ENCODE measurements at regions not wholly inside any gene's neighbourhood (a gene's known extent, or its start where the extent isn't known, plus 50 kb on each side); places are given as distances from the start of the nearest gene placed in this dataset.

DNA sequence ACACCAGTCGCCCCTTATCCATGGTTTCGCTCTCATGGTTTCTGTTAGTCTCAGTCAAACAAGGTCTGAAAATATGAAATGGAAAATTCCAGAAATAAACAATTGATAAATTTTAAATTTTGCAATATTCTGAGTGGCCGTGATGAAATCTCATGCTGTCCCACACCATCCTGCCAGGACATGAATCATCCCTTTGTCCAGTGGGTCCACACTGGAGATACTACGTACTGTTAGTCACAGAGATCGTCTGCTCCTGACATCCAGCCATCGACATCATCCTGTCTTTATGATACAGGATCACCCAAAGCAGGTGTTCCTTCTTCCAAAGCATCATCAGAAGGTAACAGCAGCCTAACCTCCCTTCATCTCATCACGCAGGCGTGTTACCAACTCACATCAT, 76.5 kb upstream of the MSX1 start (continued):
- TF ChIP-seq, protein P1, sequence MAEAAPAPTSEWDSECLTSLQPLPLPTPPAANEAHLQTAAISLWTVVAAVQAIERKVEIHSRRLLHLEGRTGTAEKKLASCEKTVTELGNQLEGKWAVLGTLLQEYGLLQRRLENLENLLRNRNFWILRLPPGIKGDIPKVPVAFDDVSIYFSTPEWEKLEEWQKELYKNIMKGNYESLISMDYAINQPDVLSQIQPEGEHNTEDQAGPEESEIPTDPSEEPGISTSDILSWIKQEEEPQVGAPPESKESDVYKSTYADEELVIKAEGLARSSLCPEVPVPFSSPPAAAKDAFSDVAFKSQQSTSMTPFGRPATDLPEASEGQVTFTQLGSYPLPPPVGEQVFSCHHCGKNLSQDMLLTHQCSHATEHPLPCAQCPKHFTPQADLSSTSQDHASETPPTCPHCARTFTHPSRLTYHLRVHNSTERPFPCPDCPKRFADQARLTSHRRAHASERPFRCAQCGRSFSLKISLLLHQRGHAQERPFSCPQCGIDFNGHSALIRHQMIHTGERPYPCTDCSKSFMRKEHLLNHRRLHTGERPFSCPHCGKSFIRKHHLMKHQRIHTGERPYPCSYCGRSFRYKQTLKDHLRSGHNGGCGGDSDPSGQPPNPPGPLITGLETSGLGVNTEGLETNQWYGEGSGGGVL (tag by site-specific recombination; IDR thresholded peaks at IDR 0.05): no peak
- no peak for TF ChIP-seq GLIS2 (tag by site-specific recombination; IDR thresholded peaks at IDR 0.05)

DNA sequence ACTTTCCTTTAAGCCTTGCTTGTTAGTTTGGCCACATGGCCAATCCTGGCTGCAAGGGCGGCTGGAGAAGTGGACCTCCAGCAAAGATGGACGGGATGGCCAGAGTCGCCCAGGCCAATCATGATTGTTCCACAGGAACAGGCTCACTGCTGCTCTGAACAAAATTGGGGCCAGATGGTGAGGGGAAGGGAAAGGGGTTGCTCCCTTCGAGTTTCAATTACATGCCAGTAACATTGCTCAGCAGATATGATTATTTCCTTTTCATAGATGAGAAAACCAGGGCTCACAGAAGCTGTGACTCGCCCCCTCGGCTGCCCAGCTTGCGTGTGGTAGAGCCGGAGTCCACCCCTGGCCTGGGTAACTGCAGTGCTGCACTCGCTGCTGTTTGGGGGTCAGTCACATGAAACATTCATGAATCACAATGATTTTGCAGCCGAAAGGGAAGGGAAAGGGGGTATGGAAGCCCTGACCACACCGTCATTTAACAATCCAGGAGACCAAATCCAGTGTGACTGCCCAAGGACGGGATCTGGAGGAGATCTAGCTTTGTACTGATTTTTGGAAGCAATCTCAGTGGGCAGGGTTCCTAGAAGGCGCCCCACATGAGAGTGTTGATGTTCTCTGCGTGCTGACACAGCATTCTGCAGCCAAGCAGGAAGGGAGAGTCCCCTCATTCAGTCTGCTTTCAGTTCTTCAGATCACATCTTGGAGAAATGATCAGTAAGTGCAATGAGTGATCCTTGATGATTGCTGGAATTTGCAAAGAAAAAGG, 77.3 kb upstream of the MSX1 start:
- ChIA-PET POLR2A (no interaction called here), CTCF (interaction anchor here (1.1 kb wide), 1 partner anchor 125 kb away, joined by 3 read pairs; no protein-coding TSS in a partner anchor)
- Histone ChIP-seq H3K4me3 (ENCODE audit: low read depth, low read length) (no peak overlapping the region), H3K4me1 (ENCODE audit: control insufficient read depth, insufficient read depth, low read length) (no peaks in the 10 kb centered on the region), H3K9me3 (ENCODE audit: control insufficient read depth, insufficient read depth, low read depth, low read length) (no peaks in the 10 kb centered on the region), H3K36me3 (ENCODE audit: control insufficient read depth in 2 of 2, insufficient read depth in 1 of 2, low read length in 2 of 2) (no peaks in the 10 kb centered on the region), H3K27ac (ENCODE audit: extremely low read depth, low read depth, low read length) (no peak overlapping the region)
- no peak for TF ChIP-seq SALL2 (tag by site-specific recombination; IDR thresholded peaks at IDR 0.05; ENCODE audit: borderline replicate concordance)

DNA sequence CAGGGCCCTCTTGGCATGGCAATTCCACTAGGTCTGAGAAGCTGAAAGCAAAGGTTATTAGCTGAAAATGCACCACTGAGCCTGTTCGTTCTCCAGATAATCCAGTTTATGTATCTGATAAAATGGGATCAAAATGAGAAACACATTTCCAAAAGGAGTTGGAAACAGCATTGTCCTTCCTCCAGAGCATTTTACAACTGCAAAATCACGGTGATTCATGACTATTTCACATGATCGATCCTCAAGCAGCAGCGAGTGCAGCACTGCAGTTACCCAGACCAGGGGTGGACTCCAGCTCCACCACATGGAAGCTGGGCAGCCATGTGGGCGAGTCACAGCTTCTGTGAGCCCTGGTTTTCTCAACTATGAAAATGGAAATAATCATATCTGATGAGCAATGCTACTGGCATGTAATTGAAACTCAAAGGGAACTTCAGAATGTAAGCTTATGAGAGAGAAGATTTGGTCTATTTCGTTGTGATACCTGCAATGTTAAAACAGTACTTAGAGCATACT, 78.7 kb upstream of the MSX1 start:
- CTCF ChIA-PET: interaction anchor here (0.6 kb wide), 1 partner anchor 586 kb away, joined by 3 read pairs; no protein-coding TSS in a partner anchor
- Histone ChIP-seq H3K36me3 (ENCODE audit: control insufficient read depth in 2 of 2, insufficient read depth in 1 of 2, low read length in 2 of 2) (no peaks in the 10 kb centered on the region), H3K4me1 (ENCODE audit: control insufficient read depth, insufficient read depth, low read length) (no peaks in the 10 kb centered on the region), H3K27ac (ENCODE audit: extremely low read depth, low read depth, low read length) (no peak overlapping the region), H3K4me3 (ENCODE audit: low read depth, low read length) (no peak overlapping the region), H3K9me3 (ENCODE audit: control insufficient read depth, insufficient read depth, low read depth, low read length) (no peaks in the 10 kb centered on the region)
- TF ChIP-seq BCL11B (tag by site-specific recombination; IDR thresholded peaks at IDR 0.05; ENCODE audit: low read depth) (no peak), ZNF664 (tag by site-specific recombination; IDR thresholded peaks at IDR 0.05) (0 out of 2 replicates have a peak, but pooled peaks have one; percentile 33), ZNF311 (tag by site-specific recombination; IDR thresholded peaks at IDR 0.05; ENCODE audit: borderline replicate concordance) (no peak), SETDB1 (IDR thresholded peaks at IDR 0.05; ENCODE audit: insufficient read length, low read length) (no peak), ZNF157 (tag by site-specific recombination; IDR thresholded peaks at IDR 0.05) (no peak), ZBTB20 (tag by site-specific recombination; IDR thresholded peaks at IDR 0.05) (no peak)
- TF ChIP-seq, protein P2, sequence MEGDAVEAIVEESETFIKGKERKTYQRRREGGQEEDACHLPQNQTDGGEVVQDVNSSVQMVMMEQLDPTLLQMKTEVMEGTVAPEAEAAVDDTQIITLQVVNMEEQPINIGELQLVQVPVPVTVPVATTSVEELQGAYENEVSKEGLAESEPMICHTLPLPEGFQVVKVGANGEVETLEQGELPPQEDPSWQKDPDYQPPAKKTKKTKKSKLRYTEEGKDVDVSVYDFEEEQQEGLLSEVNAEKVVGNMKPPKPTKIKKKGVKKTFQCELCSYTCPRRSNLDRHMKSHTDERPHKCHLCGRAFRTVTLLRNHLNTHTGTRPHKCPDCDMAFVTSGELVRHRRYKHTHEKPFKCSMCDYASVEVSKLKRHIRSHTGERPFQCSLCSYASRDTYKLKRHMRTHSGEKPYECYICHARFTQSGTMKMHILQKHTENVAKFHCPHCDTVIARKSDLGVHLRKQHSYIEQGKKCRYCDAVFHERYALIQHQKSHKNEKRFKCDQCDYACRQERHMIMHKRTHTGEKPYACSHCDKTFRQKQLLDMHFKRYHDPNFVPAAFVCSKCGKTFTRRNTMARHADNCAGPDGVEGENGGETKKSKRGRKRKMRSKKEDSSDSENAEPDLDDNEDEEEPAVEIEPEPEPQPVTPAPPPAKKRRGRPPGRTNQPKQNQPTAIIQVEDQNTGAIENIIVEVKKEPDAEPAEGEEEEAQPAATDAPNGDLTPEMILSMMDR (tag by site-specific recombination; IDR thresholded peaks at IDR 0.05): no peak
- TF ChIP-seq, protein P3, sequence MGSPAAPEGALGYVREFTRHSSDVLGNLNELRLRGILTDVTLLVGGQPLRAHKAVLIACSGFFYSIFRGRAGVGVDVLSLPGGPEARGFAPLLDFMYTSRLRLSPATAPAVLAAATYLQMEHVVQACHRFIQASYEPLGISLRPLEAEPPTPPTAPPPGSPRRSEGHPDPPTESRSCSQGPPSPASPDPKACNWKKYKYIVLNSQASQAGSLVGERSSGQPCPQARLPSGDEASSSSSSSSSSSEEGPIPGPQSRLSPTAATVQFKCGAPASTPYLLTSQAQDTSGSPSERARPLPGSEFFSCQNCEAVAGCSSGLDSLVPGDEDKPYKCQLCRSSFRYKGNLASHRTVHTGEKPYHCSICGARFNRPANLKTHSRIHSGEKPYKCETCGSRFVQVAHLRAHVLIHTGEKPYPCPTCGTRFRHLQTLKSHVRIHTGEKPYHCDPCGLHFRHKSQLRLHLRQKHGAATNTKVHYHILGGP (tag by site-specific recombination; IDR thresholded peaks at IDR 0.05): no peak
- POLR2A ChIA-PET: no interaction called here

DNA sequence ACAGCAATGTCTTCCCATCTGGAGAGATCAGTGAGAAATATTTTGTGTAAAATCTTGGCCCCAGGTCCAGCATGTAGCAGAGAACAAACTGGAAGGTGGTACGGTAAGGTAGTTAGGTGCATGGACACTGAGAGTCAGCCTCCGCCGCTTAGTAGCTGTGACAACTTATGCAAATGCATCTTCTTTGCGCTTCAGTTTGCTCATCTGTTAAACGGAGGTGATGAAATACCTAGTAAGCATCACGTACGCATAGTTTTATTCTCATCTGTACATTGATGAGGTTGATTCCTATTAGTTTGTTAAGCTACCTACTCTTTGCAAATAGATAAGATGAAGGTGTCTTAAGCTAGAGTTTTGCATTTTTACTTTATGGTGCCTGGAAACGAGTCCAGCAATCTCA, 80.0 kb upstream of the MSX1 start:
- ChIA-PET POLR2A (no interaction called here), CTCF (interaction anchor here (1.0 kb wide), 1 partner anchor 13 kb away, joined by 3 read pairs; no protein-coding TSS in a partner anchor)
- no peaks in the 10 kb centered on the region for H3K9me3 ChIP-seq (ENCODE audit: control insufficient read depth, insufficient read depth, low read depth, low read length)
- H3K27ac ChIP-seq (ENCODE audit: extremely low read depth, low read depth, low read length): no peak overlapping the region
- H3K36me3 ChIP-seq (ENCODE audit: control insufficient read depth in 2 of 2, insufficient read depth in 1 of 2, low read length in 2 of 2): no peaks in the 10 kb centered on the region
- H3K4me3 ChIP-seq (ENCODE audit: low read depth, low read length): no peak overlapping the region
- TF ChIP-seq ZBTB21 (tag by site-specific recombination; IDR thresholded peaks at IDR 0.05): no peak
- TF ChIP-seq ZBTB1 (tag by site-specific recombination; IDR thresholded peaks at IDR 0.05): no peak
- TF ChIP-seq, protein P4, sequence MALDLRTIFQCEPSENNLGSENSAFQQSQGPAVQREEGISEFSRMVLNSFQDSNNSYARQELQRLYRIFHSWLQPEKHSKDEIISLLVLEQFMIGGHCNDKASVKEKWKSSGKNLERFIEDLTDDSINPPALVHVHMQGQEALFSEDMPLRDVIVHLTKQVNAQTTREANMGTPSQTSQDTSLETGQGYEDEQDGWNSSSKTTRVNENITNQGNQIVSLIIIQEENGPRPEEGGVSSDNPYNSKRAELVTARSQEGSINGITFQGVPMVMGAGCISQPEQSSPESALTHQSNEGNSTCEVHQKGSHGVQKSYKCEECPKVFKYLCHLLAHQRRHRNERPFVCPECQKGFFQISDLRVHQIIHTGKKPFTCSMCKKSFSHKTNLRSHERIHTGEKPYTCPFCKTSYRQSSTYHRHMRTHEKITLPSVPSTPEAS (tag by site-specific recombination; IDR thresholded peaks at IDR 0.05): no peak
- no peak for TF ChIP-seq ZNF658 (tag by site-specific recombination; IDR thresholded peaks at IDR 0.05)
- no peaks in the 10 kb centered on the region for H3K4me1 ChIP-seq (ENCODE audit: control insufficient read depth, insufficient read depth, low read length)

All from HEK293 (cell line).